Sigmoid colon (tissue), 4 donors: ENCODE measurements at regions not wholly inside any gene's neighbourhood (a gene's known extent, or its start where the extent isn't known, plus 50 kb on each side); places are given as distances from the start of the nearest gene placed in this dataset.

Source experiments
- EP300 ChIP-seq, 4 donors: sonication (generic); formaldehyde crosslinking; IDR thresholded peaks; one replicate each; pipeline ENCODE4 v1.6.1; 2017; ENCODE audit warnings: antibody characterized with exemption in 4 of 4
- POLR2AphosphoS5 ChIP-seq, 4 donors: sonication (generic); formaldehyde crosslinking; IDR thresholded peaks; one replicate each; pipeline ENCODE4 v1.6.1; 2017; ENCODE audit warnings: antibody characterized with exemption in 4 of 4
- TF ChIP-seq, protein P1 (sequence below), 4 experiments: fragments of 450-650 bp in 3 of 4; fragments of 200-600 bp in 1 of 4; IDR thresholded peaks; one replicate each; pipeline ENCODE4 v1.5.1; 2016 to 2019; ENCODE audit warnings: antibody characterized with exemption in 4 of 4, mild to moderate bottlenecking in 3 of 4, moderate library complexity in 2 of 4

DNA sequence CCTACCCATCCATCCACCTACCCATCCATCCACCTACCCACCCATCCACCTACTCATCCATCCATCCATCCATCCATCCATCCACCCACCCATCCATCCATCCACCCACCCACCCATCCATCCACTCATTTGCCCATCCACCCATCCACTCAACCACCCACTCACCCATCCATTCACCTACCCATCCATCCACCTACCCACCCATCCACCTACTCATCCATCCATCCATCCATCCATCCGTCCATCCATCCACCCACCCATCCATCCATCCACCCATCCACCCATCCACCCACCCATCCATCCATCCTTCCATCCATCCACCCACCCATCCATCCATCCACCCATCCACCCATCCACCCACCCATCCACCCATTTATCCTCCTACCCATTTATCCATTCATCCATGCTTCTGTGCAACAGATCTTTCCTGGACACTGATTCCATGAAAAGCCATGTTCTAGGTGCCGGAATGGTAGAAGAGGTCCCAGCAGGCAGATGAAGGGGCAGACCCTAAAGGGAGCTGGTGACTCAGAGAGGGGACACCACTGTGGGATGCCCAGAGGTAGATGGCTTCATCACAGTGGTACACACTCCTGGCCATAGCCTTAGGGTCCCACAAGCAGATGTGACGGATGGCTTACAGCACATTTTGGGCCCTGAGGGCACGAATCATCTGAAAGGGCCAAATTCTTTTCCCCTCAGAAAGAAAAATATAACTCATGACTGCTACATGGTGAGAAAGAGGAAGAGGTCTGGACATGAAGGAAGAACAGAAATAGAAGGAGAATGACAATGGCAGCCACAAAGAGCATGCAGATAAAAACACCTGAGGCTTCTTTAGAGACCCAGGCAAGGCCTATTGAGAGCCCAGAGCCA, 76.0 kb downstream of the KCTD15 start:
- TF ChIP-seq POLR2AphosphoS5 (IDR thresholded peaks at IDR 0.05): no peak
- TF ChIP-seq, protein P1, sequence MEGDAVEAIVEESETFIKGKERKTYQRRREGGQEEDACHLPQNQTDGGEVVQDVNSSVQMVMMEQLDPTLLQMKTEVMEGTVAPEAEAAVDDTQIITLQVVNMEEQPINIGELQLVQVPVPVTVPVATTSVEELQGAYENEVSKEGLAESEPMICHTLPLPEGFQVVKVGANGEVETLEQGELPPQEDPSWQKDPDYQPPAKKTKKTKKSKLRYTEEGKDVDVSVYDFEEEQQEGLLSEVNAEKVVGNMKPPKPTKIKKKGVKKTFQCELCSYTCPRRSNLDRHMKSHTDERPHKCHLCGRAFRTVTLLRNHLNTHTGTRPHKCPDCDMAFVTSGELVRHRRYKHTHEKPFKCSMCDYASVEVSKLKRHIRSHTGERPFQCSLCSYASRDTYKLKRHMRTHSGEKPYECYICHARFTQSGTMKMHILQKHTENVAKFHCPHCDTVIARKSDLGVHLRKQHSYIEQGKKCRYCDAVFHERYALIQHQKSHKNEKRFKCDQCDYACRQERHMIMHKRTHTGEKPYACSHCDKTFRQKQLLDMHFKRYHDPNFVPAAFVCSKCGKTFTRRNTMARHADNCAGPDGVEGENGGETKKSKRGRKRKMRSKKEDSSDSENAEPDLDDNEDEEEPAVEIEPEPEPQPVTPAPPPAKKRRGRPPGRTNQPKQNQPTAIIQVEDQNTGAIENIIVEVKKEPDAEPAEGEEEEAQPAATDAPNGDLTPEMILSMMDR (IDR thresholded peaks at IDR 0.05): no peak
- TF ChIP-seq EP300 (IDR thresholded peaks at IDR 0.05): no peak
